ENCODE measurements at regions not wholly inside any gene's neighbourhood (a gene's known extent, or its start where the extent isn't known, plus 50 kb on each side); places are given as distances from the start of the nearest gene placed in this dataset.

GRCh38 chr13:26482451-26483197 is 74.9 kb upstream of the WASF3 start:
- TF ChIP-seq POLR2AphosphoS5 (IDR thresholded peaks at IDR 0.05; ENCODE audit: low read depth, low read length) = no peak
- TF ChIP-seq TAF1 (IDR thresholded peaks at IDR 0.05; ENCODE audit: borderline replicate concordance, insufficient read depth, low read length) = no peak
- TF ChIP-seq SIN3A (IDR thresholded peaks at IDR 0.05; ENCODE audit: borderline replicate concordance, insufficient read depth, low read length) = no peak
- TF ChIP-seq REST (IDR thresholded peaks at IDR 0.05; ENCODE audit: insufficient read depth in 1 of 2, low read depth in 2 of 2, low read length in 2 of 2) = no peak
- no peak for TF ChIP-seq FOXP2 (optimal IDR thresholded peaks at IDR 0.05; ENCODE audit: borderline replicate concordance, extremely low read depth, extremely low read length, insufficient read depth)
